GM13976 (cell line): ENCODE measurements at regions not wholly inside any gene's neighbourhood (a gene's known extent, or its start where the extent isn't known, plus 50 kb on each side); places are given as distances from the start of the nearest gene placed in this dataset.
A peak's percentile ranks its signal among the peaks of the same experiment; 100 is the strongest.
"Not testable (repeated sequence)": the region's sequence is repeated elsewhere in the genome, so short reads cannot be mapped to it uniquely, and the experiment has no call there.

Source experiments
- DNase-seq: peaks from one replicate; pipeline ENCODE4 v3.0.0; 2012; ENCODE audit warnings: low spot score
- CTCF ChIP-seq: IDR thresholded peaks from 2 replicates; pipeline ENCODE4 v1.5.1; 2012; ENCODE audit warnings: borderline replicate concordance, mild to moderate bottlenecking; ENCODE audit not compliant: insufficient read depth; ENCODE audit errors: extremely low read depth, missing control alignments, control extremely low read depth
- in situ Hi-C: fragments of 300-500 bp; cut with MboI; formaldehyde crosslinking; loops from one replicate; pipeline ENCODE4 v1.12.0; 2022; ENCODE audit warnings: low sequenced_read_pairs, mixed read lengths, inconsistent platforms; ENCODE audit not compliant: unreplicated experiment

GRCh38 chr5:18276939-18277338 is 642.7 kb downstream of the TAF11L14 start:
- in situ Hi-C loops = no loop called here
- no peak for TF ChIP-seq CTCF

GRCh38 chr5:18281947-18282581 is 647.8 kb downstream of the TAF11L14 start:
- no peak for TF ChIP-seq CTCF
- in situ Hi-C loops = no loop called here
- peak; percentile 13 for DNase-seq

More at GRCh38 chr5:18276939-18277338, 642.7 kb downstream of the TAF11L14 start:
- DNase-seq = no peak

- DNase-seq = no peak
- no peak for TF ChIP-seq CTCF
- in situ Hi-C loops = no loop called here
These were observed 651.0 kb downstream of the TAF11L14 start for GRCh38 chr5:18285257-18285656.

- in situ Hi-C loops = no loop called here
- TF ChIP-seq CTCF = no peak
- no peak for DNase-seq
These were observed 657.9 kb downstream of the TAF11L14 start for GRCh38 chr5:18292146-18292545.

- in situ Hi-C loops, DNase-seq: not testable (repeated sequence)
These were observed 661.4 kb downstream of the TAF11L14 start for GRCh38 chr5:18295696-18296095.

GRCh38 chr5:18299166-18299565 is 664.9 kb downstream of the TAF11L14 start:
- TF ChIP-seq CTCF = no peak
- no peak for DNase-seq
- in situ Hi-C loops = no loop called here

GRCh38 chr5:18305288-18305924 is 671.1 kb downstream of the TAF11L14 start:
- peak; percentile 70 for TF ChIP-seq CTCF
- peak; percentile 44 for DNase-seq
- in situ Hi-C loops = no loop called here
